ENCODE measurements at regions not wholly inside any gene's neighbourhood (a gene's known extent, or its start where the extent isn't known, plus 50 kb on each side); places are given as distances from the start of the nearest gene placed in this dataset.

DNA sequence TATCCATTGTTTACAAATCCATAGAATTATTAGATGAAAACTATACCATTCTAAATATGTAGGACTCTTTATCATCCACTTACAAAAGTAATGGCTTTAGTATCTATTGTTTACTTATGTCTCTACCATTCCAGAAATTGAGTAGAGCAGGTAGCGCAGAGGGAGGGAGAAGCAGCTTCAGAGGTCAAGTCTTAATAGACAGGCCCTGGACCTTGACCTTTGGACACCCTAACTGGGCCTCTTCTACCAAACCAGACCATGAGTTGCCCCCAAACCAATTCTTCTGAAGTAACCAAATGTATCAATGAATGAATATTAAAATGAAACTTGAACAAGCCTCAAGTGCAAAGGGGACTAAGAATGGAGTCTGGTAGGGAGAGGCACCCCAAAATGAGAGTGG is 124.9 kb upstream of the ANKRD55 start (continued):
- TF ChIP-seq, protein P1, sequence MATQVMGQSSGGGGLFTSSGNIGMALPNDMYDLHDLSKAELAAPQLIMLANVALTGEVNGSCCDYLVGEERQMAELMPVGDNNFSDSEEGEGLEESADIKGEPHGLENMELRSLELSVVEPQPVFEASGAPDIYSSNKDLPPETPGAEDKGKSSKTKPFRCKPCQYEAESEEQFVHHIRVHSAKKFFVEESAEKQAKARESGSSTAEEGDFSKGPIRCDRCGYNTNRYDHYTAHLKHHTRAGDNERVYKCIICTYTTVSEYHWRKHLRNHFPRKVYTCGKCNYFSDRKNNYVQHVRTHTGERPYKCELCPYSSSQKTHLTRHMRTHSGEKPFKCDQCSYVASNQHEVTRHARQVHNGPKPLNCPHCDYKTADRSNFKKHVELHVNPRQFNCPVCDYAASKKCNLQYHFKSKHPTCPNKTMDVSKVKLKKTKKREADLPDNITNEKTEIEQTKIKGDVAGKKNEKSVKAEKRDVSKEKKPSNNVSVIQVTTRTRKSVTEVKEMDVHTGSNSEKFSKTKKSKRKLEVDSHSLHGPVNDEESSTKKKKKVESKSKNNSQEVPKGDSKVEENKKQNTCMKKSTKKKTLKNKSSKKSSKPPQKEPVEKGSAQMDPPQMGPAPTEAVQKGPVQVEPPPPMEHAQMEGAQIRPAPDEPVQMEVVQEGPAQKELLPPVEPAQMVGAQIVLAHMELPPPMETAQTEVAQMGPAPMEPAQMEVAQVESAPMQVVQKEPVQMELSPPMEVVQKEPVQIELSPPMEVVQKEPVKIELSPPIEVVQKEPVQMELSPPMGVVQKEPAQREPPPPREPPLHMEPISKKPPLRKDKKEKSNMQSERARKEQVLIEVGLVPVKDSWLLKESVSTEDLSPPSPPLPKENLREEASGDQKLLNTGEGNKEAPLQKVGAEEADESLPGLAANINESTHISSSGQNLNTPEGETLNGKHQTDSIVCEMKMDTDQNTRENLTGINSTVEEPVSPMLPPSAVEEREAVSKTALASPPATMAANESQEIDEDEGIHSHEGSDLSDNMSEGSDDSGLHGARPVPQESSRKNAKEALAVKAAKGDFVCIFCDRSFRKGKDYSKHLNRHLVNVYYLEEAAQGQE (IDR thresholded peaks at IDR 0.05; ENCODE audit: borderline replicate concordance in 1 of 2, low read depth in 1 of 2, low read length in 2 of 2) = 0 out of 4 replicates have a peak, but pooled peaks of 1 of the 2 experiments have one; percentile 10
- TF ChIP-seq KLF12 (CRISPR knock-in tag; IDR thresholded peaks at IDR 0.05; ENCODE audit: borderline replicate concordance) (no peak), TBL1XR1 (IDR thresholded peaks at IDR 0.05; ENCODE audit: borderline replicate concordance, low read length, partially characterized antibody) (no peak), FOXJ3 (CRISPR knock-in tag; IDR thresholded peaks at IDR 0.05; ENCODE audit: borderline replicate concordance) (no peak), MTF2 (CRISPR knock-in tag; IDR thresholded peaks at IDR 0.05; ENCODE audit: borderline replicate concordance) (no peak), KDM3A (CRISPR knock-in tag; IDR thresholded peaks at IDR 0.05; ENCODE audit: low read depth) (no peak), HNF4A (CRISPR knock-in tag; IDR thresholded peaks at IDR 0.05) (peak; percentile 83), SSRP1 (CRISPR knock-in tag; IDR thresholded peaks at IDR 0.05) (no peak), MYC (CRISPR knock-in tag; IDR thresholded peaks at IDR 0.05; ENCODE audit: borderline replicate concordance) (no peak), PHF21A (CRISPR knock-in tag; IDR thresholded peaks at IDR 0.05) (no peak), ZNF550 (CRISPR knock-in tag; IDR thresholded peaks at IDR 0.05; ENCODE audit: borderline replicate concordance) (no peak), ZFP82 (CRISPR knock-in tag; IDR thresholded peaks at IDR 0.05; ENCODE audit: borderline replicate concordance) (no peak), MAF1 (CRISPR knock-in tag; IDR thresholded peaks at IDR 0.05; ENCODE audit: borderline replicate concordance) (no peak)
- TF ChIP-seq, protein P2, sequence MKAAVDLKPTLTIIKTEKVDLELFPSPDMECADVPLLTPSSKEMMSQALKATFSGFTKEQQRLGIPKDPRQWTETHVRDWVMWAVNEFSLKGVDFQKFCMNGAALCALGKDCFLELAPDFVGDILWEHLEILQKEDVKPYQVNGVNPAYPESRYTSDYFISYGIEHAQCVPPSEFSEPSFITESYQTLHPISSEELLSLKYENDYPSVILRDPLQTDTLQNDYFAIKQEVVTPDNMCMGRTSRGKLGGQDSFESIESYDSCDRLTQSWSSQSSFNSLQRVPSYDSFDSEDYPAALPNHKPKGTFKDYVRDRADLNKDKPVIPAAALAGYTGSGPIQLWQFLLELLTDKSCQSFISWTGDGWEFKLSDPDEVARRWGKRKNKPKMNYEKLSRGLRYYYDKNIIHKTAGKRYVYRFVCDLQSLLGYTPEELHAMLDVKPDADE (CRISPR knock-in tag; IDR thresholded peaks at IDR 0.05) = no peak
- TF ChIP-seq, protein P3, sequence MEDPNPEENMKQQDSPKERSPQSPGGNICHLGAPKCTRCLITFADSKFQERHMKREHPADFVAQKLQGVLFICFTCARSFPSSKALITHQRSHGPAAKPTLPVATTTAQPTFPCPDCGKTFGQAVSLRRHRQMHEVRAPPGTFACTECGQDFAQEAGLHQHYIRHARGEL (CRISPR knock-in tag; IDR thresholded peaks at IDR 0.05) = no peak
- TF ChIP-seq, protein P4, sequence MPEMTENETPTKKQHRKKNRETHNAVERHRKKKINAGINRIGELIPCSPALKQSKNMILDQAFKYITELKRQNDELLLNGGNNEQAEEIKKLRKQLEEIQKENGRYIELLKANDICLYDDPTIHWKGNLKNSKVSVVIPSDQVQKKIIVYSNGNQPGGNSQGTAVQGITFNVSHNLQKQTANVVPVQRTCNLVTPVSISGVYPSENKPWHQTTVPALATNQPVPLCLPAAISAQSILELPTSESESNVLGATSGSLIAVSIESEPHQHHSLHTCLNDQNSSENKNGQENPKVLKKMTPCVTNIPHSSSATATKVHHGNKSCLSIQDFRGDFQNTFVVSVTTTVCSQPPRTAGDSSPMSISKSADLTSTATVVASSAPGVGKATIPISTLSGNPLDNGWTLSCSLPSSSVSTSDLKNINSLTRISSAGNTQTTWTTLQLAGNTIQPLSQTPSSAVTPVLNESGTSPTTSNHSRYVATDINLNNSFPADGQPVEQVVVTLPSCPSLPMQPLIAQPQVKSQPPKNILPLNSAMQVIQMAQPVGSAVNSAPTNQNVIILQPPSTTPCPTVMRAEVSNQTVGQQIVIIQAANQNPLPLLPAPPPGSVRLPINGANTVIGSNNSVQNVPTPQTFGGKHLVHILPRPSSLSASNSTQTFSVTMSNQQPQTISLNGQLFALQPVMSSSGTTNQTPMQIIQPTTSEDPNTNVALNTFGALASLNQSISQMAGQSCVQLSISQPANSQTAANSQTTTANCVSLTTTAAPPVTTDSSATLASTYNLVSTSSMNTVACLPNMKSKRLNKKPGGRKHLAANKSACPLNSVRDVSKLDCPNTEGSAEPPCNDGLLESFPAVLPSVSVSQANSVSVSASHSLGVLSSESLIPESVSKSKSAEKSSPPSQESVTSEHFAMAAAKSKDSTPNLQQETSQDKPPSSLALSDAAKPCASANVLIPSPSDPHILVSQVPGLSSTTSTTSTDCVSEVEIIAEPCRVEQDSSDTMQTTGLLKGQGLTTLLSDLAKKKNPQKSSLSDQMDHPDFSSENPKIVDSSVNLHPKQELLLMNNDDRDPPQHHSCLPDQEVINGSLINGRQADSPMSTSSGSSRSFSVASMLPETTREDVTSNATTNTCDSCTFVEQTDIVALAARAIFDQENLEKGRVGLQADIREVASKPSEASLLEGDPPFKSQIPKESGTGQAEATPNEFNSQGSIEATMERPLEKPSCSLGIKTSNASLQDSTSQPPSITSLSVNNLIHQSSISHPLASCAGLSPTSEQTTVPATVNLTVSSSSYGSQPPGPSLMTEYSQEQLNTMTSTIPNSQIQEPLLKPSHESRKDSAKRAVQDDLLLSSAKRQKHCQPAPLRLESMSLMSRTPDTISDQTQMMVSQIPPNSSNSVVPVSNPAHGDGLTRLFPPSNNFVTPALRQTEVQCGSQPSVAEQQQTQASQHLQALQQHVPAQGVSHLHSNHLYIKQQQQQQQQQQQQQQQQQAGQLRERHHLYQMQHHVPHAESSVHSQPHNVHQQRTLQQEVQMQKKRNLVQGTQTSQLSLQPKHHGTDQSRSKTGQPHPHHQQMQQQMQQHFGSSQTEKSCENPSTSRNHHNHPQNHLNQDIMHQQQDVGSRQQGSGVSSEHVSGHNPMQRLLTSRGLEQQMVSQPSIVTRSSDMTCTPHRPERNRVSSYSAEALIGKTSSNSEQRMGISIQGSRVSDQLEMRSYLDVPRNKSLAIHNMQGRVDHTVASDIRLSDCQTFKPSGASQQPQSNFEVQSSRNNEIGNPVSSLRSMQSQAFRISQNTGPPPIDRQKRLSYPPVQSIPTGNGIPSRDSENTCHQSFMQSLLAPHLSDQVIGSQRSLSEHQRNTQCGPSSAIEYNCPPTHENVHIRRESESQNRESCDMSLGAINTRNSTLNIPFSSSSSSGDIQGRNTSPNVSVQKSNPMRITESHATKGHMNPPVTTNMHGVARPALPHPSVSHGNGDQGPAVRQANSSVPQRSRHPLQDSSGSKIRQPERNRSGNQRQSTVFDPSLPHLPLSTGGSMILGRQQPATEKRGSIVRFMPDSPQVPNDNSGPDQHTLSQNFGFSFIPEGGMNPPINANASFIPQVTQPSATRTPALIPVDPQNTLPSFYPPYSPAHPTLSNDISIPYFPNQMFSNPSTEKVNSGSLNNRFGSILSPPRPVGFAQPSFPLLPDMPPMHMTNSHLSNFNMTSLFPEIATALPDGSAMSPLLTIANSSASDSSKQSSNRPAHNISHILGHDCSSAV (CRISPR knock-in tag; IDR thresholded peaks at IDR 0.05; ENCODE audit: borderline replicate concordance) = no peak
- TF ChIP-seq, protein P5, sequence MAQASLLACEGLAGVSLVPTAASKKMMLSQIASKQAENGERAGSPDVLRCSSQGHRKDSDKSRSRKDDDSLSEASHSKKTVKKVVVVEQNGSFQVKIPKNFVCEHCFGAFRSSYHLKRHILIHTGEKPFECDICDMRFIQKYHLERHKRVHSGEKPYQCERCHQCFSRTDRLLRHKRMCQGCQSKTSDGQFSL (CRISPR knock-in tag; IDR thresholded peaks at IDR 0.05) = no peak

All from HepG2 (cell line).